Upper lobe of left lung (tissue), 6 donors: ENCODE measurements at regions not wholly inside any gene's neighbourhood (a gene's known extent, or its start where the extent isn't known, plus 50 kb on each side); places are given as distances from the start of the nearest gene placed in this dataset.

Source experiments
- ATAC-seq, 2 donors: fragments of 200-7000 bp; cut with Tn5 transposase; one replicate each; pipeline ENCODE4 v1.9.1; 2022; ENCODE audit warnings: mild to moderate bottlenecking in 2 of 2, moderate library complexity in 2 of 2; ENCODE audit not compliant: low FRiP score in 2 of 2
- DNase-seq, 2 donors: peaks; one replicate each; pipeline ENCODE4 v3.0.0-alpha.2; 2019 to 2020
- H3K27ac ChIP-seq, 4 donors: fragments of 200-600 bp; sonication (generic); one replicate each; pipeline ENCODE4 v1.5.1; 2016 to 2019
- H3K27me3 ChIP-seq, 4 donors: fragments of 200-600 bp; sonication (generic); one replicate each; pipeline ENCODE4 v1.5.1; 2017 to 2019
- H3K36me3 ChIP-seq, 4 donors: fragments of 200-600 bp; sonication (generic); one replicate each; pipeline ENCODE4 v1.5.1; 2016 to 2019
- H3K4me1 ChIP-seq, 4 donors: fragments of 200-600 bp; sonication (generic); one replicate each; pipeline ENCODE4 v1.5.1; 2018 to 2019
- H3K4me3 ChIP-seq, 4 donors: fragments of 200-600 bp; sonication (generic); one replicate each; pipeline ENCODE4 v1.5.1; 2017 to 2019; ENCODE audit warnings: mild to moderate bottlenecking in 2 of 4, moderate library complexity in 1 of 4
- H3K9me3 ChIP-seq, 4 donors: fragments of 200-600 bp; sonication (generic); one replicate each; pipeline ENCODE4 v1.5.1; 2018 to 2019
- EP300 ChIP-seq, 4 donors: sonication (generic); formaldehyde crosslinking; IDR thresholded peaks; one replicate each; pipeline ENCODE4 v1.5.1; 2017; ENCODE audit warnings: antibody characterized with exemption in 4 of 4, control low read depth in 2 of 4
- POLR2A ChIP-seq, 4 donors: fragments of 450-650 bp; IDR thresholded peaks; one replicate each; pipeline ENCODE4 v1.5.1; 2016 to 2017; ENCODE audit warnings: antibody characterized with exemption in 4 of 4, mild to moderate bottlenecking in 2 of 4
- POLR2AphosphoS5 ChIP-seq, 2 donors: sonication (generic); formaldehyde crosslinking; IDR thresholded peaks; one replicate each; pipeline ENCODE4 v1.5.1; 2017; ENCODE audit warnings: antibody characterized with exemption in 2 of 2
- WGBS, 2 donors: methylation state at CpG; one replicate each; pipeline ENCODE4 v1.1.5; 2017 to 2018; 5-methylcytosine and 5-hydroxymethylcytosine counted together
- TF ChIP-seq, protein P1 (sequence below), 6 experiments: fragments of 450-650 bp in 4 of 6; fragments of 200-600 bp in 2 of 6; sonication (generic) in 2 of 6; IDR thresholded peaks; one replicate each; pipeline ENCODE4 v1.5.1; 2016 to 2019; ENCODE audit warnings: antibody characterized with exemption in 6 of 6
- donor health status: DM: no; HTN: no; CAD: no; lungs with moderate emphysema.
- donor health status: DM: no; HTN: yes; CAD: no; lungs with severe emphysema.

GRCh38 chr9:109937861-109938453 lies 158.0 kb downstream of the PALM2AKAP2 start:
- Histone ChIP-seq H3K27me3 (no peaks in the 10 kb centered on the region), H3K4me1 (peaks cover 0 to 14% (median 4%) of the 10 kb centered on the region in 4 donors), H3K27ac (no peak overlapping the region), H3K4me3 (no peak overlapping the region), H3K36me3 (no peaks in the 10 kb centered on the region), H3K9me3 (no peaks in the 10 kb centered on the region)
- 88 to 89% methylated on average over 3 of the region's 3 CpGs for WGBS, 2 donors
- no peak for DNase-seq
- TF ChIP-seq EP300 (IDR thresholded peaks at IDR 0.05) (no peak), POLR2AphosphoS5 (IDR thresholded peaks at IDR 0.05) (no peak), POLR2A (IDR thresholded peaks at IDR 0.05) (no peak)
- TF ChIP-seq, protein P1, sequence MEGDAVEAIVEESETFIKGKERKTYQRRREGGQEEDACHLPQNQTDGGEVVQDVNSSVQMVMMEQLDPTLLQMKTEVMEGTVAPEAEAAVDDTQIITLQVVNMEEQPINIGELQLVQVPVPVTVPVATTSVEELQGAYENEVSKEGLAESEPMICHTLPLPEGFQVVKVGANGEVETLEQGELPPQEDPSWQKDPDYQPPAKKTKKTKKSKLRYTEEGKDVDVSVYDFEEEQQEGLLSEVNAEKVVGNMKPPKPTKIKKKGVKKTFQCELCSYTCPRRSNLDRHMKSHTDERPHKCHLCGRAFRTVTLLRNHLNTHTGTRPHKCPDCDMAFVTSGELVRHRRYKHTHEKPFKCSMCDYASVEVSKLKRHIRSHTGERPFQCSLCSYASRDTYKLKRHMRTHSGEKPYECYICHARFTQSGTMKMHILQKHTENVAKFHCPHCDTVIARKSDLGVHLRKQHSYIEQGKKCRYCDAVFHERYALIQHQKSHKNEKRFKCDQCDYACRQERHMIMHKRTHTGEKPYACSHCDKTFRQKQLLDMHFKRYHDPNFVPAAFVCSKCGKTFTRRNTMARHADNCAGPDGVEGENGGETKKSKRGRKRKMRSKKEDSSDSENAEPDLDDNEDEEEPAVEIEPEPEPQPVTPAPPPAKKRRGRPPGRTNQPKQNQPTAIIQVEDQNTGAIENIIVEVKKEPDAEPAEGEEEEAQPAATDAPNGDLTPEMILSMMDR (IDR thresholded peaks at IDR 0.05): no peak
- no peak for ATAC-seq

DNA sequence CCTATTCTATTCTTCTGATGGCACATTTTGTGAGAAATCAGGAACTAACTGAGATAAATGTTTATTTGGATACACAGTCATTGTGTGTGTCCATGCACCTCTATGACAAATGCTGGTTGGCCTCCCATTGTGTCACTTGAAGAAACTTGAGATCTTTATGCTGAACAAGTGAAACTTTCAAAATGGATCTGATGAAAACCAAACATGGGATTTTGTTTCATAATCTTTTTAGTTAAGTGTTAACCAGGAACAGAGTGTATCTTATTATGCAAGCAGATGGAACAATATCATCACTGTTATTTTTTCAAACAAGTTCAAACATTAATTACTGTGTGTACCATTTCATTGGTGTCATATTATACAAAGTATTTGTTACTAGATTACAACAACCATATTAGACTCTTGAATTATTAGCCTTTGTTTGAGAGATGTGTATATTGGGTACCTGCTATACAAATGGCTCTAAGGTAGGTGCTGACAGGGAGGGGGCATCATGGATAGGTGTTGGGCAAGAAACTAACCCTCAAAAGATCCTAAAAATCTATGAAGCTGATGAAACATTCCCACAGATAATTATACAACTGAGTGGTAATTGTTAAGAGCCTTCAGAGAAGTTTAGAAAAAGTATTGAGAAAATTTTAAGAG lies 159.8 kb downstream of the PALM2AKAP2 start:
- DNase-seq (no peak), ATAC-seq (no peak)

GRCh38 chr9:109940561-109940960 lies 160.6 kb downstream of the PALM2AKAP2 start:
- Histone ChIP-seq H3K4me3 (no peak overlapping the region), H3K27ac (no peak overlapping the region), H3K27me3 (no peaks in the 10 kb centered on the region), H3K36me3 (no peaks in the 10 kb centered on the region), H3K4me1 (no peaks in the 10 kb centered on the region), H3K9me3 (no peaks in the 10 kb centered on the region)
- TF ChIP-seq, protein P1 (IDR thresholded peaks at IDR 0.05): no peak
- TF ChIP-seq POLR2A (IDR thresholded peaks at IDR 0.05) (no peak), EP300 (IDR thresholded peaks at IDR 0.05) (no peak), POLR2AphosphoS5 (IDR thresholded peaks at IDR 0.05) (no peak)
- DNase-seq (no peak), ATAC-seq (no peak)
- WGBS, 2 donors: 62% methylated on average over 3 of the region's 3 CpGs

More for the DNA sequence above, 159.8 kb downstream of the PALM2AKAP2 start:
- Histone ChIP-seq H3K27ac (no peak overlapping the region), H3K9me3 (no peaks in the 10 kb centered on the region), H3K4me1 (peaks cover 0 to 3% (median 1%) of the 10 kb centered on the region in 4 donors), H3K36me3 (no peaks in the 10 kb centered on the region), H3K4me3 (no peak overlapping the region), H3K27me3 (no peaks in the 10 kb centered on the region)
- TF ChIP-seq POLR2AphosphoS5 (IDR thresholded peaks at IDR 0.05) (no peak), EP300 (IDR thresholded peaks at IDR 0.05) (no peak), POLR2A (IDR thresholded peaks at IDR 0.05) (no peak)
- TF ChIP-seq, protein P1 (IDR thresholded peaks at IDR 0.05): no peak

DNA sequence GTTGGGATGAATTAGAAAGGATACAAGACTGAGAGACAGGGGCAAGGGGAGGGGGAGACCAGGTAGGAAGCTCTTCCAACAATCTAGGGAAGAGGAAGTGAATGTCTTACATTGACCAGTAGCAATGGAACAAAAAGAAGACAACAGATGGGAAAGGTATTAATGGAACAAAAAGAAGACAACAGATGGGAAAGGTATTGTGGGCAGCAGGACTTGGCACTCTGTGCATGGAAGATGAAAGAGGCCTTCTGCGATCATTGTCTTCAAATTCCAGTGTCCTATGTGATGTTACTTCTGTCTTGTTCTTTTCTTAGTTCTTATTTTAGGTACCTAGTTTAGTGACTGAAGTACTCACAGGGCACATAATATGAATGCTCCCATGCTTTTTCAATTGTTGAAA lies 161.8 kb downstream of the PALM2AKAP2 start:
- DNase-seq: no peak
- Histone ChIP-seq H3K36me3 (no peaks in the 10 kb centered on the region), H3K4me1 (no peaks in the 10 kb centered on the region), H3K4me3 (no peak overlapping the region), H3K9me3 (no peaks in the 10 kb centered on the region), H3K27me3 (no peaks in the 10 kb centered on the region), H3K27ac (no peak overlapping the region)
- TF ChIP-seq, protein P1 (IDR thresholded peaks at IDR 0.05): no peak
- TF ChIP-seq POLR2AphosphoS5 (IDR thresholded peaks at IDR 0.05): no peak
- no peak for ATAC-seq
- WGBS, 2 donors: 96 to 97% methylated on average over 1 of the region's 1 CpG

- Histone ChIP-seq H3K27me3 (no peaks in the 10 kb centered on the region), H3K36me3 (no peaks in the 10 kb centered on the region), H3K9me3 (no peaks in the 10 kb centered on the region), H3K27ac (no peak overlapping the region), H3K4me1 (no peaks in the 10 kb centered on the region), H3K4me3 (no peak overlapping the region)
- no peak for TF ChIP-seq EP300 (IDR thresholded peaks at IDR 0.05)
- TF ChIP-seq POLR2A (IDR thresholded peaks at IDR 0.05): no peak
- TF ChIP-seq, protein P1 (IDR thresholded peaks at IDR 0.05): no peak
- TF ChIP-seq POLR2AphosphoS5 (IDR thresholded peaks at IDR 0.05): no peak
- 77 to 90% methylated on average over 1 of the region's 1 CpG for WGBS, 2 donors
- ATAC-seq: no peak
- no peak for DNase-seq
Observed at GRCh38 chr9:109945573-109945972, 165.6 kb downstream of the PALM2AKAP2 start.
